KMS-11 (cell line): ENCODE measurements at regions not wholly inside any gene's neighbourhood (a gene's known extent, or its start where the extent isn't known, plus 50 kb on each side); places are given as distances from the start of the nearest gene placed in this dataset.

Experiments
- H2AFZ ChIP-seq: fragments of 200-600 bp; sonication (generic); 2 replicates; pipeline ENCODE4 v1.6.1; 2016; ENCODE audit warnings: antibody characterized with exemption, mixed run types, low read depth
- H3K27ac ChIP-seq: fragments of 200-600 bp; sonication (generic); 2 replicates; pipeline ENCODE4 v1.6.1; 2016; ENCODE audit warnings: mild to moderate bottlenecking, mixed run types
- H3K27me3 ChIP-seq: fragments of 200-600 bp; sonication (generic); 2 replicates; pipeline ENCODE4 v1.6.1; 2017; ENCODE audit warnings: mild to moderate bottlenecking, low read depth, mixed run types, moderate library complexity; ENCODE audit not compliant: insufficient read depth
- H3K36me3 ChIP-seq: fragments of 200-600 bp; sonication (generic); 2 replicates; pipeline ENCODE4 v1.6.1; 2017; ENCODE audit warnings: mild to moderate bottlenecking, mixed run types; ENCODE audit not compliant: insufficient read depth
- H3K4me1 ChIP-seq: fragments of 200-600 bp; sonication (generic); 2 replicates; pipeline ENCODE4 v1.6.1; 2016; ENCODE audit warnings: mild to moderate bottlenecking, low read depth, mixed run types; ENCODE audit not compliant: poor library complexity, severe bottlenecking
- H3K4me2 ChIP-seq: fragments of 200-600 bp; sonication (generic); 2 replicates; pipeline ENCODE4 v1.7.0; 2016; ENCODE audit warnings: mild to moderate bottlenecking, mixed run types
- H3K4me3 ChIP-seq: fragments of 200-600 bp; sonication (generic); IDR thresholded peaks from 2 replicates; pipeline ENCODE4 v1.6.1; 2017; ENCODE audit warnings: low read depth, low read length, mixed read lengths; ENCODE audit not compliant: insufficient read depth
- H3K79me2 ChIP-seq: fragments of 200-600 bp; sonication (generic); 2 replicates; pipeline ENCODE4 v1.6.1; 2016; ENCODE audit warnings: low read depth, mixed run types; ENCODE audit not compliant: insufficient read depth
- H3K9ac ChIP-seq: fragments of 200-600 bp; sonication (generic); 2 replicates; pipeline ENCODE4 v1.6.1; 2016; ENCODE audit warnings: mild to moderate bottlenecking, mixed run types
- H4K20me1 ChIP-seq: fragments of 200-600 bp; sonication (generic); 2 replicates; pipeline ENCODE4 v1.6.1; 2016; ENCODE audit warnings: mild to moderate bottlenecking, mixed run types; ENCODE audit not compliant: insufficient read depth
- TF ChIP-seq, protein P1 (sequence below): fragments of 200-600 bp; sonication (generic); conservative IDR thresholded peaks from 2 replicates; pipeline ENCODE4 v1.6.1; 2017; ENCODE audit warnings: low read depth, mild to moderate bottlenecking, antibody characterized with exemption, low read length, moderate library complexity, mixed read lengths

- Histone ChIP-seq H3K9ac (no peak overlapping the region), H3K4me1 (no peaks in the 10 kb centered on the region), H3K79me2 (no peaks in the 10 kb centered on the region), H3K4me2 (no peak overlapping the region), H3K36me3 (no peaks in the 10 kb centered on the region), H4K20me1 (no peaks in the 10 kb centered on the region), H3K27me3 (no peaks in the 10 kb centered on the region), H3K4me3 (no peak overlapping the region), H2AFZ (no peak overlapping the region), H3K27ac (no peak overlapping the region)
- TF ChIP-seq, protein P1, sequence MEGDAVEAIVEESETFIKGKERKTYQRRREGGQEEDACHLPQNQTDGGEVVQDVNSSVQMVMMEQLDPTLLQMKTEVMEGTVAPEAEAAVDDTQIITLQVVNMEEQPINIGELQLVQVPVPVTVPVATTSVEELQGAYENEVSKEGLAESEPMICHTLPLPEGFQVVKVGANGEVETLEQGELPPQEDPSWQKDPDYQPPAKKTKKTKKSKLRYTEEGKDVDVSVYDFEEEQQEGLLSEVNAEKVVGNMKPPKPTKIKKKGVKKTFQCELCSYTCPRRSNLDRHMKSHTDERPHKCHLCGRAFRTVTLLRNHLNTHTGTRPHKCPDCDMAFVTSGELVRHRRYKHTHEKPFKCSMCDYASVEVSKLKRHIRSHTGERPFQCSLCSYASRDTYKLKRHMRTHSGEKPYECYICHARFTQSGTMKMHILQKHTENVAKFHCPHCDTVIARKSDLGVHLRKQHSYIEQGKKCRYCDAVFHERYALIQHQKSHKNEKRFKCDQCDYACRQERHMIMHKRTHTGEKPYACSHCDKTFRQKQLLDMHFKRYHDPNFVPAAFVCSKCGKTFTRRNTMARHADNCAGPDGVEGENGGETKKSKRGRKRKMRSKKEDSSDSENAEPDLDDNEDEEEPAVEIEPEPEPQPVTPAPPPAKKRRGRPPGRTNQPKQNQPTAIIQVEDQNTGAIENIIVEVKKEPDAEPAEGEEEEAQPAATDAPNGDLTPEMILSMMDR: no peak
Measured at GRCh38 chr1:191818198-191818597, 340.1 kb upstream of the RGS18 start.

- no peaks in the 10 kb centered on the region for H3K36me3 ChIP-seq
- H3K79me2 ChIP-seq: no peaks in the 10 kb centered on the region
- H4K20me1 ChIP-seq: no peaks in the 10 kb centered on the region
- H3K27me3 ChIP-seq: no peaks in the 10 kb centered on the region
- H2AFZ ChIP-seq: no peak overlapping the region
- TF ChIP-seq, protein P1: peak; percentile 44; the same call in 1 of the 2 replicates
- no peaks in the 10 kb centered on the region for H3K4me1 ChIP-seq
- H3K27ac ChIP-seq: no peak overlapping the region
- H3K4me3 ChIP-seq: no peak overlapping the region
- H3K9ac ChIP-seq: no peak overlapping the region
- no peak overlapping the region for H3K4me2 ChIP-seq
Measured at GRCh38 chr1:191831572-191831971, 326.7 kb upstream of the RGS18 start.

- H3K4me3 ChIP-seq: no peak overlapping the region
- TF ChIP-seq, protein P1: no peak
- no peak overlapping the region for H3K9ac ChIP-seq
- H3K36me3 ChIP-seq: no peaks in the 10 kb centered on the region
- H3K4me2 ChIP-seq: no peak overlapping the region
- H3K27ac ChIP-seq: no peak overlapping the region
- no peaks in the 10 kb centered on the region for H3K27me3 ChIP-seq
- H3K79me2 ChIP-seq: no peaks in the 10 kb centered on the region
- H2AFZ ChIP-seq: no peak overlapping the region
- no peaks in the 10 kb centered on the region for H4K20me1 ChIP-seq
- H3K4me1 ChIP-seq: no peaks in the 10 kb centered on the region
Measured at GRCh38 chr1:191839891-191840290, 318.4 kb upstream of the RGS18 start.

DNA sequence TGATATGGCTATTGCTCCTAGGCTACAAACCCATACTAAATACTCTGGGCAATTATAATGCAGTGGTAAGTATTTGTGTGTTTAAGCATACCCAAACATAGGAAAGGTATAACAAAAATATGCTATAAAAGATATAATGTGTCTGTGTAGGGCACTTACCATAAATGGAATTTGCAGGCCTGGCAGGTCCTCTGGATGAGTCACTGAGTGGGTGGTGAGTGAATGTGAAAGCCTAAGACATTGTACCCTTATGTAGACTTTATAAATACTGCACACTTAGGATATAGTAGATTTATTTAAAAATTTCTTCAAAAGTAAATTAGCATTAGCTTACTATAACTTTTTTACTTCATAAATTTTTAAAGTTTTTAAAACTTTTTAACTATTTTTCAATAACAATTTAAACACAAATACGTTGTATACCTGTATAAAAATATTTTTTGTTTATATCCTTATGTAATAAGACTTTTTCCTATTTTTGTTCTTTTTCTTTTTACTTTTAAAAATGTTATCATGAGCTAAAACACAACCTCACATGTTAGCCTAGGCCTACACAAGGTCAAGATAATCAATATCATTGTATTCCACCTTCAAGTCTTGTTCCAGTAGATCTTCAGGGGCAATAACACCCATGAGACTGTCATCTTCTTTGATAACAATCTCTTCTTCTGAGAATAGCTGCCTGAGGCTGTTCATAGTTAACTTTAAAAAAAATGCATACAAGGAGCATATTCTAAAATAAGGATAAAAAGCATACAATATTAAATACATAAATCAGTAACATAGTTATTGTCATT lies 306.3 kb upstream of the RGS18 start:
- Histone ChIP-seq H4K20me1 (no peaks in the 10 kb centered on the region), H3K4me3 (no peak overlapping the region), H3K36me3 (no peaks in the 10 kb centered on the region), H3K9ac (no peak overlapping the region), H3K27me3 (no peaks in the 10 kb centered on the region), H2AFZ (no peak overlapping the region), H3K27ac (no peak overlapping the region), H3K4me2 (no peak overlapping the region), H3K79me2 (no peaks in the 10 kb centered on the region), H3K4me1 (no peaks in the 10 kb centered on the region)
- TF ChIP-seq, protein P1: no peak
